PC-9 (cell line): ENCODE measurements at regions not wholly inside any gene's neighbourhood (a gene's known extent, or its start where the extent isn't known, plus 50 kb on each side); places are given as distances from the start of the nearest gene placed in this dataset.

Experiments used
- BruUV-seq: library from RNA; stranded (reverse); fragments of 400-500 nt; replicated peaks from 2 replicates; lab custom pipeline; 2021; lab: Mats Ljungman, UMichigan
- CTCF ChIA-PET: fragments of 300-600 bp; sonication (Branson Sonifier 250); formaldehyde crosslinking; loops from one replicate; lab custom pipeline; 2022; ENCODE audit warnings: antibody characterized with exemption; lab: Charles Lee
- POLR2A ChIA-PET: fragments of 300-600 bp; sonication (Branson Sonifier 250); formaldehyde crosslinking; loops from one replicate; lab custom pipeline; 2022; ENCODE audit warnings: antibody characterized with exemption; ENCODE audit not compliant: unreplicated experiment; lab: Charles Lee
- DNase-seq, 2 experiments: peaks; one replicate each; pipeline versions ENCODE4 v3.0.0 to v3.0.0-alpha.2; 2015 to 2022; ENCODE audit warnings: mixed read lengths in 1 of 2
- H2AFZ ChIP-seq: fragments of 200-600 bp; sonication (generic); 2 replicates; pipeline ENCODE4 v1.8.1; 2017; ENCODE audit warnings: antibody characterized with exemption
- H3F3A ChIP-seq: fragments of 200-600 bp; sonication (generic); 2 replicates; pipeline ENCODE4 v1.8.1; 2017; ENCODE audit warnings: antibody characterized with exemption, mild to moderate bottlenecking, low read depth; ENCODE audit not compliant: insufficient read depth
- H3K27ac ChIP-seq: fragments of 200-600 bp; sonication (generic); 2 replicates; pipeline ENCODE4 v1.6.1; 2016; ENCODE audit warnings: mixed run types
- H3K27me3 ChIP-seq: fragments of 200-600 bp; sonication (generic); 2 replicates; pipeline ENCODE4 v1.6.1; 2016; ENCODE audit warnings: low read depth, mixed run types; ENCODE audit not compliant: insufficient read depth
- H3K36me3 ChIP-seq: fragments of 200-600 bp; sonication (generic); 2 replicates; pipeline ENCODE4 v1.6.1; 2016; ENCODE audit warnings: low read depth, mixed run types
- H3K4me1 ChIP-seq: fragments of 200-600 bp; sonication (generic); replicated peaks from 2 replicates; pipeline ENCODE4 v1.6.1; 2016; ENCODE audit warnings: mixed run types; ENCODE audit not compliant: insufficient read depth
- H3K4me2 ChIP-seq: fragments of 200-600 bp; sonication (generic); 2 replicates; pipeline ENCODE4 v1.6.1; 2017; ENCODE audit warnings: mixed run types
- H3K4me3 ChIP-seq: fragments of 200-600 bp; sonication (generic); 2 replicates; pipeline ENCODE4 v1.6.1; 2016; ENCODE audit warnings: mixed run types
- H3K79me2 ChIP-seq: fragments of 200-600 bp; sonication (generic); 2 replicates; pipeline ENCODE4 v1.6.1; 2017; ENCODE audit warnings: low read depth, mixed run types
- H3K9me2 ChIP-seq: fragments of 200-600 bp; sonication (generic); 2 replicates; pipeline ENCODE4 v1.8.1; 2017; ENCODE audit warnings: mild to moderate bottlenecking; ENCODE audit not compliant: insufficient read depth
- H3K9me3 ChIP-seq: fragments of 200-600 bp; sonication (generic); 2 replicates; pipeline ENCODE4 v1.8.1; 2016; ENCODE audit warnings: low read depth; ENCODE audit not compliant: insufficient read depth
- H4K20me1 ChIP-seq: fragments of 200-600 bp; sonication (generic); 2 replicates; pipeline ENCODE4 v1.8.1; 2017; ENCODE audit not compliant: insufficient read depth
- CTCF ChIP-seq: fragments of 200-600 bp; sonication (generic); conservative IDR thresholded peaks from 2 replicates; pipeline ENCODE4 v1.6.1; 2017; ENCODE audit warnings: mixed run types, antibody characterized with exemption, mild to moderate bottlenecking, moderate library complexity
- EZH2 ChIP-seq: fragments of 200-600 bp; sonication (generic); IDR thresholded peaks from 2 replicates; pipeline ENCODE4 v1.8.0; 2017; ENCODE audit warnings: antibody characterized with exemption, low read depth
- intact Hi-C: fragments of 100-400 bp; cut with micrococcal nuclease; formaldehyde crosslinking; loops from one replicate; pipeline ENCODE4 v1.10.0; 2022; ENCODE audit not compliant: unreplicated experiment

- Histone ChIP-seq H3K27me3 (no peaks in the 10 kb centered on the region), H3K79me2 (no peaks in the 10 kb centered on the region), H3K4me2 (no peak overlapping the region), H3K4me3 (no peak overlapping the region), H3K36me3 (no peaks in the 10 kb centered on the region), H2AFZ (no peak overlapping the region), H3K4me1 (peaks cover 20% of the 10 kb centered on the region), H3K9me2 (no peaks in the 10 kb centered on the region; the same call in 1 of the 2 replicates), H3K9me3 (no peaks in the 10 kb centered on the region), H3F3A (peaks cover 14% of the 10 kb centered on the region), H4K20me1 (no peaks in the 10 kb centered on the region), H3K27ac (no peak overlapping the region)
- TF ChIP-seq CTCF (no peak), EZH2 (no peak)
- POLR2A ChIA-PET: no interaction called here
- DNase-seq: no peak
- no TSS peak for BruUV-seq
- intact Hi-C loops: no loop called here
- CTCF ChIA-PET: no interaction called here
Observed at GRCh38 chr3:194235160-194235559, 99.2 kb downstream of the HES1 start.

DNA sequence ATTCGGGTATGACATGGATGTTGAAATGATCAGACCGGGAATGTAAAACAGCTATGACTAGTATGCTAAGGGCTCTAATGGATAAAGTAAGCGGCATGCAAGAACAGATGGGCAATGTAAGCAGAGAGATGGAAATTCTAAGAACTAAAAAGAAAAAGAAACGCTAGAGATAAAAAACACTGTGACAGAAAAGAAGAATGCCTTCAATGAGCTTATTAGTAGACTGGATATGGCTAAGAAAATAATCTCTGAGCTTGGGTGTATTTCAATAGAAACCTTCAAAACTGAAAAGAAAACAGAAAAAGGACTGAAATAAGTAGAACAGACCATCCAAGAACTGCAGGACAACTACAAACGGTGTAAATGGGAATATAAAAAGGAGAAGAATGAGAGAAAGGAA is 101.2 kb downstream of the HES1 start:
- Histone ChIP-seq H3K36me3 (no peaks in the 10 kb centered on the region), H4K20me1 (no peaks in the 10 kb centered on the region), H3K27ac (no peak overlapping the region), H3K4me2 (no peak overlapping the region), H3K4me3 (no peak overlapping the region), H3F3A (peaks cover 15% of the 10 kb centered on the region), H3K79me2 (no peaks in the 10 kb centered on the region), H3K4me1 (peaks cover 15% of the 10 kb centered on the region), H3K9me2 (no peaks in the 10 kb centered on the region; the same call in 1 of the 2 replicates), H3K27me3 (no peaks in the 10 kb centered on the region), H3K9me3 (no peaks in the 10 kb centered on the region), H2AFZ (no peak overlapping the region)
- TF ChIP-seq CTCF (no peak), EZH2 (no peak)
- ChIA-PET CTCF (no interaction called here), POLR2A (no interaction called here)
- DNase-seq: no peak
- intact Hi-C loops: no loop called here
- BruUV-seq: no TSS peak

- no peak for DNase-seq
- no peaks in the 10 kb centered on the region; the same call in 1 of the 2 replicates for H3K9me2 ChIP-seq
- peaks cover 7% of the 10 kb centered on the region; the same call in 1 of the 2 replicates for H3F3A ChIP-seq
- H2AFZ ChIP-seq: no peak overlapping the region
- peaks cover 2% of the 10 kb centered on the region for H3K4me1 ChIP-seq
- no peaks in the 10 kb centered on the region for H4K20me1 ChIP-seq
- TF ChIP-seq EZH2 (no peak), CTCF (no peak)
- no peaks in the 10 kb centered on the region for H3K79me2 ChIP-seq
- H3K9me3 ChIP-seq: no peaks in the 10 kb centered on the region
- ChIA-PET CTCF (no interaction called here), POLR2A (no interaction called here)
- intact Hi-C loops: no loop called here
- no peaks in the 10 kb centered on the region for H3K36me3 ChIP-seq
- H3K4me2 ChIP-seq: no peak overlapping the region
- no peaks in the 10 kb centered on the region for H3K27me3 ChIP-seq
- no peak overlapping the region for H3K27ac ChIP-seq
- H3K4me3 ChIP-seq: no peak overlapping the region
- BruUV-seq: no TSS peak
Observed at GRCh38 chr3:194240766-194241165, 104.8 kb downstream of the HES1 start.
